CD4-positive, alpha-beta T cell treated with Interleukin-17A for 1 hour (primary cell): ENCODE measurements at regions not wholly inside any gene's neighbourhood (a gene's known extent, or its start where the extent isn't known, plus 50 kb on each side); places are given as distances from the start of the nearest gene placed in this dataset.
"Not testable (repeated sequence)": the region's sequence is repeated elsewhere in the genome, so short reads cannot be mapped to it uniquely, and the experiment has no call there.

Source experiments
- DNase-seq: peaks from one replicate; pipeline ENCODE4 v3.0.0-alpha.2; 2020

DNA sequence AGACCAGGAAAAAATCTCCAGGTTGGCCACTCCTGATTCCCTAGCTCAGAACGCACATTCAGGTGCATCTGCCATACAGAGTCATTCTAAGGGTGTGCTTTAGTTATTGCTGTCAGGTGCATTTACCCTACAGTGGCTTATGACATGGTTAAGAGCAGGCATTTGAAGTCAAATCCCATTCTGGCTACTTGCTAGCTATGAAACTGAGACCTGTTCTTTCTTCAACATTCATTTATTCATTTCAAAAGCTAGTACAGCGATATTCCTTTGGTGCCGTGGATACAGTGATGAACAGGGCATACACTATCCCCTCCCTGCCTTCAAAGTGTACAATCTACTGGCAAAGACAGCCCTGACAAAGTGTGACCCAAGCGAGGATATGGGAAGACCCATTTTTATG is 508.3 kb downstream of the NPIPA7 start:
- no peak for DNase-seq

DNA sequence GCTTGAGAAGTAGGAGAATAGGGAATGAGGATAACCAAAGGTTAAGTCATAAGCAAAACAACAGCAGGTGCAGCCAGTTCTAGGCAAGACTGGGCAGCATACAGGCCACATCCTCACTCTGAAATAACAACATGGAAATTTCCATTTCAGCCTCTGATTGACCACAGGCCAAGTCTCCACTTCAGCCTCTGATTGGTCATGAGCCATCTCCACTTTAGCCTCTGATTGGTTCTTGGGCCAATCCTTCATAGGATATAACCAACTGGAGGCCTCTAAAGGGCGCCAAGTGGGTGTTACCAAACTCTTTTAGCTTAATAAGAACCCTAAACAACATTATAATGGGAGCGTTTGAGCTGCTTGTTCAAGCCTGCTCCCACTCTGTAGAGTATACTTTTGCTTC is 512.0 kb downstream of the NPIPA7 start:
- no peak for DNase-seq

DNA sequence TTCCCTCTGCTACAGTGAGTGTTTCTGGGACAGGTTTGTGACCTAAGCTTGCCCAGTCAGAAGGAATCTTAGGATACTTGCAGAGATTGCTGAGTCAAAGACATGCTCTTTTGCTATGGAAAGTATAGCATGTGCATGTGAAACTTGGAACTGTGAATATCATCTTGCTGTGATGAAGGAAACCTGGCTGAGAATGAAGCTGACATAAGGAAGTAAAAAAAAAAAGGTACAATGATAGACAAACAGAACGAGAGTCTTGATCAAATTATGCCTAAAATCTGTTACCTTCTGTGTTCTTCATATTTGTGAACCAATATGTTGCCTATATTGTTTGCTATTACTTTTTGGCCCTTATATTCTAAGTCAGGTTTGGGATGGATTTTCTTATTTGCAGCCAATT is 525.7 kb downstream of the NPIPA7 start:
- DNase-seq: no peak

DNA sequence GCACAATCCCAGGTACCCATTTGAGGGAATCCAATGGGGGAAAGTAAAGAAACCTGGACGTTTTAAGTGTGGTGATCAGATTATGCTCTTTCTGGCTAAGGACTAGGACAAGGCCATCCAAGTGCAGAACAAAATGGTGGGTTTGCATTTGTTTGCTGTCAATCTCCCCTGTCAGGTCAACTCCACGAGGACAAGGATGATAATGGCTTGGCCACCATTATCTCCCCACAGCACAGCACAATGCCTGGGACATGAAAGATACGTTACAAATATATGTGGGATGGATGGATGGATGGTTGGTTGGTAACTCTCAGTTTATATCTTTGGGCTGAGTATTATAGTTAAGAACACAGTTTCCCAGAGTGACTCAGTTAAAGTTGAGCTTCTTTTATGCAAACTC is 526.9 kb downstream of the NPIPA7 start:
- DNase-seq: no peak

DNA sequence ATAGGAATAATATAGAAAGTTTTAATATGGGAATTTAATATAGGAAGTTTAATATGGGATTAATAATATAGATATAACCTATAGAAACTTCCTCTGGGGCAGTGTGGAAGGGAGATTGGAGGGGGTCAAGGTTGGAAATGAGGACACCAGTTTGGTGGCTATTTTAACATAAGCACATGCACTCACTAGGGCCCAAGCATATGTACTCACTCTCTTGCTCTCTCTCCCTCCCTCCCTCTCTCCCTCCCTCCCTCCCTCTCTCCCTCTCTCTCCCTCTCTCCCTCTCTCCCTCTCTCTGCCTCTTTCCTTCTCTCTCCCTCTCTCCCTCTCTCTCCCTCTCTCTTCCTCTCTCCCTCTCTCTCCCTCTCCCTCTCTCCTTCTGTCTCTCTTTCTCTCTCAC is 528.1 kb downstream of the NPIPA7 start:
- DNase-seq: no peak

DNA sequence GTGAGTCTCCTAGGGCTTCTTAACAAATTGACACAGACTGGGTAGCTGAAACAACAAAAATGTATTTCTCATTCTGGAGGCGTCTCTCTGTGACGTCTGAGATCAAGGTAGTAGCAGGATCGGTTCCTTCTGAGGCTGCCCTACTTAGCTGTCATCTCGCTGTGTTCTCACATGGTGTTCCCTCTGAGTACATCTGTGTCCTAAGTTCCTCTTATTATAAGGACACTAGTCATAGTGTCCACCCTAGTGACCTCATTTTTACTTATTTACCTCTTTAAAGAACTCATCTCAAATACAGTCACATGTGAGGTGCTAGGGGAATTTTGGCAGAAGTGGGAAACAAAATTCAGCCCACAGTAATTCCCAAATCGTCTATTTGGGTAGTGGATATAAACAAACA is 529.1 kb downstream of the NPIPA7 start:
- no peak for DNase-seq

DNA sequence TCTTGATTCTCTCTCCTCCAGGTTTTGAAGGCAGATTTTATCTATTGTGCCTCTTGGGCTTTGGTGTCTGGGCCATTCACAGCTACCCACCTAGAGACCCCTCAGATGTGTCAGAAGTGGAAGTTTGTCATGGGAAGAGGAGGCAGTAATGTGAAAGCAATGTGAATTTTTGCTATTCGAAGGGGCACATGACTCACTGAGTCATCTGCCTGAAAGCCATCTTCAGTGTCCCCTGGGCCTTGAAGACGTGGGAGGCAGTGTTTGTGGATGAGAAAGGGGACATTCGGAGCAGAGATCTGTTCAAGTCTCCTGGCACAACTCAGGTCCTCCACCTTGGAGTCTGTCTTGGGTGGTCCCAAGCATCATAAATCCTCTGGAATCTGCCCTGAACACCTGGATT is 530.2 kb downstream of the NPIPA7 start:
- no peak for DNase-seq

DNA sequence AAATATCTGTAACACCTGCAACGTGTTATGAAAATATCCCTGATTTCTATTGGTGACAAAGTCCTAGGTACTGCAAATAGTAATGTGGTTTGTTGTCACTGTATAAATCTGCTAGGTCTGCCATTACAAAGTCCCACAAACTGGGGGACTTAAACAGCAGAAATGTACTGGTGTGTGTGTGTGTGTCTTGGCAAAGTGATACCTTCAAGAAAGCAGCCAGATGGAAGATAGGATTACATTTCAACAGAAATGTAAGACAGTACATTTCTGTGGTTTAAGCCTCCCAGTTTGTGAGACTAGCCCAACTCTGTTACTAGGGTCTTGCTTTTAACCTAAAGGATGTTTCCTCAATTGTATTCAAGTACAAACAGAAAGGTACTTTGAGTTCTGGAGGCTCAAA is 531.7 kb downstream of the NPIPA7 start:
- no peak for DNase-seq

DNA sequence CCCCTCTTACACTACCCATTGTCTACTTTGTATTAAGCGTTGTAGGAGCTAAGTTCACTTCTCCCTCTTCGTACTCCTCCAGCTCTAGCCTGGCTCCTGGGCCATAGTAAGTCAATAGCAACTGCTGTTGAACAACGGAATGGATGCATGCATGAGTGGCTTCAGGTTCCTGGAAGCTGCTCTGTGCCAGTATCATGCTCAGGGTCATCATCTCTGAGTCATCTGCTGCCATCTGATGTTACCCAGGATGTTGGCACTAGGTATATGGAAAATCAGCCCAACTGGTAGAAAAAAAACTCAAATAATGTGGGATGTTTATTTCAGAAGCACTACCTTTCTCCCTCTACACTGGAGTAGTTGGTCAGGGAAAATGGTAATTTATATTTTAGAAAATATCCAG is 536.8 kb downstream of the NPIPA7 start:
- no peak for DNase-seq

DNA sequence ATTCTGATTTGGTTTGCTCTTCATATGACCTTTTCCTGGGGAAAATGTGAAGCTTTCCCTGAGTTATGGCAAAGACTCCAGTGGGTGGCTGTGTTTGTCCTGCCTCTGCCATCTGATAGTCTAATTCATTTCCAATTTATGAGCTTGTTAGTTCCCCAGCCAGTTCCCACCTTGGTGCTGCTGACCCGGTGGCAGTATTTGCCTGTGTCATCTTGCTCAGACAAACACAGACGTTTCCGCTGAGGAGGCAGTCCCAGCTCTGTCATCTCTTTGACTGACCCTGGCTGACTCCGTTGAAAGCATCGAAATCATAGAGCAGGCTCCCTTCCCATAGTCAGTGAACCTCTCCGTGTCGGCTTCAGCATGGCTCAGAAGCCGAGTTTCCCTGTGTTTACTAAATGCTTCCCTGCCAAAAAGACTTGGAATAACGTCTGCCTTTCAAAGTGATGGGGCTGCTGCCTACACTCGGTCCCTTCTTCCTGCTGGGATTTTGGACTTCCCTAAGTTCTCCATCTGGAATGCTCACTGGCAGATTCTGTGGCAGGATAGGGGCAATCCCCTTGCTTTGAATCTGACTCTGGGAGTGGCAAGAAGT is 538.3 kb downstream of the NPIPA7 start:
- no peak for DNase-seq

DNA sequence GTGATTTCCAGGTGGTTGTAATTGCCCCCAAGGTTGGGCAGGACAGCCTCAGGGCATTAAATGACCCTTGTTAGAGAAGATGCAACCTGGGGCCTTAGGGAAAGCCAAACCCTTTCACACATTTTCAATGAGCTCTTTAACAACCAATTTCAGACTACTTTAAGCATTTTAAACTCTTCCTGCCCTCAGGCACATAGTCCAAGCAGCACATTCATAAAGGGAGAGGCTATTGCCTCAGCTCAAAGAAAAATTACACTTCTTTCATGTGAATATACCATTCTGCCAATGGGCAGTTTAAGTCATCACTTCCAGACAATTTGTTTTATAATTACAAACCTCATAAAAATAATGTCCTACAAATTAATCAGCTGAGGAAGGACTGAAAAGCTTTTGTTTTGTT is 544.5 kb downstream of the NPIPA7 start:
- DNase-seq: no peak

DNA sequence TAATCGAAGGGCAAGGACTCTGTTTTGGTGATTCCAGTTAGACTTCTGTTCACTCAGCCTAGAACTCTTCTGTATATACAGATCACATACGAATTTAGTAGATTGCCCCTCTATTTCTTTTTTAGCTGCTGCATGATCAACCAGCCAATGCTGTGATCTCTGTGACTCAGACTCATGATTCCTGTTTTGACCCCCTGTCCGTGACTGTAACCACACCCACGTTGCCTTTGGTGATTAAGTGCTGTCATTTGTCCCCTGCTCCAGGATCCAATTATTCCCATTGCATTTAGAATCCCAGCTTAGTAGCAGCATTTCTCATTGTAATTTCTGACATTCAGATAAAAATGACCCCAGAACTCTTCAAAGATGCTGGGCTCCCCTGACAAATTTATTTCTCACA is 545.7 kb downstream of the NPIPA7 start:
- DNase-seq: no peak

DNA sequence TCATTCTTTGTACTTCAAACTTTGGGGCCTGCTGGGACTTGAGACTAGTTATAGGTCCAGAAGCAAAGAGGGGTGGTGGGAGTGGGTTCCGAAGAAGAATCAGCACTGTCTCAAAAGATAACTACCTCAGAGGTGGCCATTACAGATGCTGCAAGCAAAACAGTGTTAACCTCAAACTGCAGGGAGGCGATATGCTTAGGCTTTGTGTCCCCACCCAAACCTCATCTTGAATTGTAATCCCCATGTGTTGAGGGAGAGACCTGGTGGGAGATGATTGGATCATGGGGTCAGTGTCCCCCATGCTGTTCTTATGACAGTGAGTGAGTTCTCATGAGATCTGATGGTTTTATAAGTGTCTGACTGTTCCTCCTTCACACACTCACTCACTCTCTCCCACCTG is 545.3 kb downstream of the XYLT1 start:
- DNase-seq: no peak

DNA sequence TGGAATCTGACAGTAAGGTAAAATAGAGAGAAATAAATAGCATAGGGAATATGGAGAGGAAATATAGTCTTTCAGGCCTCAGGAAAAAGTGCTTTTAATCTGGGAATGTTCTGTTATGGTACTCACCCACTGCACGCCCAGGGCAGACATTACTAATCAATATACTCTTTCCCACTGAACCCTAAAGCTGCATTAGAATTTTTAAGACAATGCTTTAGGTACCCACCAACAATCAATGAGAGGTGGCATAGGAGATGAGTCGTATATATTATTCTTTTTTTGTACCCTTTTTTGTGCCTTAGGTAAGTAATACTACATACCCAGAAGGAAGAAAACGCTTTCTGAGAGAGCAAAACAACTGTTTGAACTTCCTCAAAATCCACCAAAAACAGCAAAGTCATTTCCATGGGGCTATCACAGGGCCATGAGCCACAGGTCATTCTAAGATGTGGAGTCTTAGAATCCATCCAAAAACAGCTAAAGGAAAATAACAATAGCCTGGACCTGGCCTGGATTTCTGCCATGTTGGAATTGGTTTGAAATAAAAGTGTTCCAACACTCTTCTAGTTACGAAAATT is 542.1 kb downstream of the XYLT1 start:
- DNase-seq: no peak

DNA sequence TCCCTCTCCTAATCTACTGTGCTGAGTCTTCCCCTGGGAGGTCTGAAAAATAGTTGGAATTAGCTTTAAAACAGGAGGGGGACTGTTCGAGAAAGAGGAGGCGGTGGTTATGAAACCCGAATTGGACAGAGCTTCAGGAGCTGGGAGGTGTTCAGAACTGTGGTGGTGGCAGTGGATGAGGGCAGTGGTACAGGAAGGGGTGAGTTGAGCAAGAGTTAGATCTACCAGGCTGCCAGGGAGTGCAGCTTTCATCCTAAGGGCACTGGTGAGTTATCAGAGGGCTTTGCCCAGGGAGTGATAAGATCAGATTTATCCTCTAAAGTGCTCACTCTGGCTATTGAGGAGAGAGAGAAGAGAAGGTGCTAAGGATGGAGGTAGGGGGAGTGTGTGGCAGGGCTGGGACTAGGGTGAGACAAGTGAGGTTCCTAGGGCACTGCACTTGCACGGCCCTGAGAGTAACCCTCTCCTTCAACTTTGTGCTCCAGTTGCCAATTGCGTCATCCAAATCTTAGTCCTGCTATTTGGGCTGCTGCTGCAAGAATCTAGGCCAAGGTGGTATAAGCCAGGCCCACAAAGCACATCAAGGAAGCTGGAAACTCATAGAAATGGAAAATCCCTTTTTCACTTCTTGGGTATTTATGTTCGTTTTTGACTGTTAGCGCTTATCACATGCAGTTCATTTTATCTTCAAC is 540.3 kb downstream of the XYLT1 start:
- DNase-seq: no peak

DNA sequence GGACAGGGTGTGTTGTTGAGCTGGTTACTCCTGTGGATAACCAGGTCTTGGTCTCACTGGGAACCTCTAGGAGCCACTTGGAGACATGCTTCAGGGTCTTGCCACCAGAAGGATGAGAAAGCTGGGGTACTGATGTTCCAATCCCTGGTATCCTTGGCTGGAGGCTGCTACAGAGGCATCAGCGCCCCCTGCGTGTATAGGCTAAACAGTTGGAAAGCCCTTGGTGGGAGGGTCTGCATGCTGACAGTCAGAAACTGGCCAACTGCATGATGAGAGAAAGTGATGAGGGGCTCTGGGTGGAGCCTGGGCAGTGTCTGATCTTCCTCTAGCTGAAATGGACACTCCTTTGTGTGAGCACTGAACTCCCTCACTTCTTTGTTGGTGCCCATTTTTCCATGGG is 536.9 kb downstream of the XYLT1 start:
- no peak for DNase-seq

DNA sequence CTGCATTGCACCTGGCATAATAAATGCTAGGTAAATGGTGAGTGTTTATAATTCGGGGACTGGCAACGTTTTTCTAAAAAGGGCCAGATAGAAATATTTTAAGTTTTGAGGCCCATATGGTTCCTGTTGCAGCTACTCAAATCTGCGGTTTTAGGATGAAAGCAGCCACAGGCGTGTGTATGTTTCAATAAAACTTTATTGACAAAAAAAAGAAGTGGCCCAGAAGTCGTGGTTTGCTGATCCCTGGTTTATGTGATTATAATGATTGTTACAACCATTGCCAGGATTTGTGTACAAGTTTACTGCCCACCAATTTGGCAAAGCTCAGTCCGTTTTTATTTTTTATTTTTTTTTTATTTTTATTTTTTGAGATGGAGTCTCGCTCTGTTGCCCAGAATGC is 536.1 kb downstream of the XYLT1 start:
- no peak for DNase-seq

DNA sequence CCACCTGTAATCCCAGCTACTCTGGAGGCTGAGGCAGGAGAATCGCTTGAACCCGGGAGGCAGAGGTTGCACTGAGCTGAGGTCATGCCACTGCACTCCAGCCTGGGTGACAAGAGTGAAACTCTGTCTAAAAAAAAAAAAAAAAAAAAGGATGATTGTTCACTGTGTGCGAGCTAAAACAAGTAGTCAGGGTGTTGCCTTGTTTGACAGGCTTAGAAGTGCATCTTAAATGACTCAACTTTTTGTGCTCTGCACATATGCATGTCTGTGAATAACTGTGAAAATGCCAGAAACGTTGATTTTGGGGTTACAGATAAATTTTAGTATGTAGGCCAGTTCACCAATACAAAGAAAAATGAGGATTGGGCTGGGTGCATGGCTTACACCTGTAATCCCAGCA is 534.9 kb downstream of the XYLT1 start:
- DNase-seq: not testable (repeated sequence)

DNA sequence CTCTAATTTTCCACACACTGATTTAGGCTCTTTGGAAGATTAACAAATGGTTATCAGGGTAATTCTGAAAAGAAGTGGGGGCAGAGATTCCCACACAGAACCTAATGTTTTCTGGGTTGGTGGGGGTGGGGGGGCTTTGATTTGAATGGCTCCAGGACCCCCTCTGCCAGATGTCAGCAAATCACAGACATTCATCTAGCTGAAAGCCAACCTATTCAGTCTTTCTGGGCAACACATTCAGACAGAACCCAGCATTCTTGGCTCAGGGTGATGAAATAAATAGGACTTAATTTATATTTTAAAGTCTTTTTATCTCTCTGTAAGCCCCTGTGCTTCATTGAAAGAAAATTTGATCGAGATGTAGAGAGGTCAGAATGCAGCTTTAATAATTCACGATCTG is 533.2 kb downstream of the XYLT1 start:
- DNase-seq: no peak

DNA sequence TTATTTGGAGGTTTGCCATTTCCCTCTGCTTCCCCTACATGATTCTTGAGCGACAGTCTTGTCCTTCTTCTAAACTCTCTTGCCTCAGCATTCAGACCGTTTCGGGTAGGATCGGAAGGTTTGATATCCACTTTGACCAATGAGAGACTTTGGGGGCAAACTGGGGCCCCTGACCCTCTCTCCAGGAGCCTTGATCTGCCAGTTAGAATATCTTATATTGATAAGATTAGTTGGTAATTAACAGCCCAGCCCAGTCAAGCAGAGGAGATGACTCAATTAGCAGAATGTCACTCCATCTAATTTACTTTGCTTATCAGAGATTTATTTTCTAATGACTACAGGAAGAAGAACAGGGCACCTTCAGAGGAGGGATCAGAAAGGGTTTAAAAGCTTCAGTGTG is 532.8 kb downstream of the XYLT1 start:
- DNase-seq: no peak

DNA sequence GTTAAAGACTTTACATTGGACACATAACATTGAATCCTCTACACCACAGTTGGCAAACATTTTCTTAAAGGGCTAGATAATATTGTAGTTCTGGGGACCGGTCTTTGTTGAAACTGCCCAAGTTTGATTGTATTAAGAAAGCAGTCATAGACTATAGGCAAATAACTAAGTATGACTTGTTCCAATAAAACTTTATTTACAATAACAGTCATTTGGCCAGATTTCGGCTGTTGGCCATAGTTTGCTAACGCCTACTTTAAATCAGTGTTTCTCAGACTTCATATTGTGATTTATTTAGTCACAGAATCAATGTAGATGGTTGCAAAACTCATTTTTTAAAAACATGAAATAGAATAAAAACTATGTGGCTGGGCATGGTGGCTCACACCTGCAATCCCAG is 531.8 kb downstream of the XYLT1 start:
- no peak for DNase-seq

DNA sequence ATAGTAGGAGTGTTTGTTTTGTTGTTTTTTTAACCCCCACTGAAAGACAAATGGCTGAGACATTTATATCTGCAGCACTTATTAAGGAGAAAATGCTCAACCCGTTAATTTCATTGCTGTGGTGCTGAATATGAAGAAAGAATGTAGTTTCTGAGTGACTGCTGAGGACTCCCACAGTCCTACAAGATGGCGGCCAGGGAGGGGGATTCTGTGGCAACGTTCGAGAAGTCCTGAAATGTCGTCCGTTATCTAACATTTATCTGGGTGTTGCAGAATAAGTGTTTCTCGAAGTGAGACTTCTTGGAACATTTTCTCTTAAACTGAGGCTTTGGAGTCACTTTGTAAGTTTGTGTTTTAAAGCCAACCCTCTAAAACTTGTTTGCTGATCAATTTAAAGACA is 530.4 kb downstream of the XYLT1 start:
- no peak for DNase-seq

DNA sequence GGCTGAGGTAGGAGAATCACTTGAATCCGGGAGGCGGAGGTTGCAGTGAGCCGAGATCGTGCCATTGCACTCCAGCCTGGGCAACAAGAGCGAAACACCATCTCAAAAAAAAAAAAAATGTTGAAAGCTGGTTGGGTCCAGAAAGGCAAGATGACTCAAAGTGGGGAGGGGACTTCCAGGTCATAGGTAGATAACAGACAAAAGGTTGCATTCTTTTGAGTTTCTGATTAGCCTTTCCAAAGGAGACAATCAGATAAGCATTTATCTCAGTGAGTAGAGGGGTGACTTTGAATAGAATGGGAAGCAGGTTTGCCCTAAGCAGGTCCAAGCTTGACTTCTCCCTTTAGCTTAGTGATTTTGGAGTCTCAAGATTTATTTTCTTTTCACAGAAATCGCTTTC is 527.9 kb downstream of the XYLT1 start:
- not testable (repeated sequence) for DNase-seq

DNA sequence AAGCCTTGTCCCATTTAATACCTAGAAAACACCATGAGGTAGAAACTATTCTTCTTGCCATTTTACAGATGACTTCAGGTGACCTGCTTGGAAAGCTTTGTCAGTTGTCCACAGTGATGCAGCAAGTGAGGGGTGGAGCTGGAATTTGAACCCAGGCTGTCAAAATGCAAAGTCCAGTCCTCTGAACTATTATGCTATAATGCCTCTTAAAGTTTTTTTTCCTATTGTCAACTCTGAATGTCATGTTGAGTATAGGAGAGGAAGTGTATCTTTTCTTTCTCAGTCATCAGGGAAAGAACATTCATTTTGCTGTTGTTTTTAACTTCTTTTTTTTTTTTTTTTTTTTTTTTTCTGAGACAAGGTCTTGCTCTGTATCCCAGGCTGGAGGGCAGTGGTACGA is 525.6 kb downstream of the XYLT1 start:
- no peak for DNase-seq

DNA sequence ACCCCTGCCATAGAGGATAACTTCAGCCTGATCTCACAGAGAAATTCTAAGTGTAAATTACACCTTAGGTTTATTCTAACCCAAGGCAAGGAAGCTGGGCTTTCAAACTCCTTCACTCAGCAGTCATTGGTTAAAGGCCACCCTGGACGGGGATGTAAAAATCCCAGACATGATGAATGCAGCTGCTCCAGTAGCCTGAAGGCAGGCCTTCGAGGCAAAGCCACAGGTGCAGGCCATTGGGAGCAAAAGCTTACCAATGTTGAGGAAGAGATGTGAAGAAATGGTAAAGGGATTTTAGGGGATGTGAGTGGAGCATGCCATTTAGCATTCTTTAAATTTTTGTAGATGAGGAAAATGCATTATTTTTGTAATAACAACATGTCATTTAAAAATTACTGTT is 514.4 kb downstream of the XYLT1 start:
- no peak for DNase-seq
